ENCODE measurements at regions not wholly inside any gene's neighbourhood (a gene's known extent, or its start where the extent isn't known, plus 50 kb on each side); places are given as distances from the start of the nearest gene placed in this dataset.

DNA sequence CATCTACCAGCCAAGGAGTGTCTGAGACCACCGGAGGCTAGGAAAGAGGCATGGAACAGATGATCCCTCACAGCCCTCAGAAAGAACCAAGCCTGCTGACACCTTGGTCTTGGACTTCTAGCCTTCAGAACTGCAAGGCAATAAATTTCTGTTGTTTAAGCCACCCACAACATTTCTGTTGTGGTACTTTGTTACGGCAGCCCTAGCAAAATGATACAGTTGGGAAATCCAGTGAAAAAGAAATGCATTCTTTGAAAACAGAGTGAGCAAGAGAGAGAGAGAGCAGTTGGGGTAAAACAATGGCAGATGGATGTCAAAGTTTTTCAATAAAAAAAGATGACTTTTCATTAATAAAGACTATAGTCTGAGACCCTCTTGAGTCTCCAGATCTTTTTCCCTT, 219.4 kb downstream of the NFKBIZ start:
- no peak overlapping the region for H3K27ac ChIP-seq (ENCODE audit: low read length)
- WGBS = 97% methylated on average over 2 of the region's 2 CpGs
- no peaks in the 10 kb centered on the region for H3K4me1 ChIP-seq (ENCODE audit: control insufficient read depth, insufficient read depth, low read length)
- intact Hi-C loops (cut with DNase I) = no loop called here
- H3K4me3 ChIP-seq (ENCODE audit: low read length) = no peak overlapping the region
- no peaks in the 10 kb centered on the region for H3K9me3 ChIP-seq (ENCODE audit: control insufficient read depth, low read length)
- ATAC-seq (no peak), DNase-seq (no peak)
- H3K27me3 ChIP-seq (ENCODE audit: control insufficient read depth, insufficient read depth) = no peaks in the 10 kb centered on the region

DNA sequence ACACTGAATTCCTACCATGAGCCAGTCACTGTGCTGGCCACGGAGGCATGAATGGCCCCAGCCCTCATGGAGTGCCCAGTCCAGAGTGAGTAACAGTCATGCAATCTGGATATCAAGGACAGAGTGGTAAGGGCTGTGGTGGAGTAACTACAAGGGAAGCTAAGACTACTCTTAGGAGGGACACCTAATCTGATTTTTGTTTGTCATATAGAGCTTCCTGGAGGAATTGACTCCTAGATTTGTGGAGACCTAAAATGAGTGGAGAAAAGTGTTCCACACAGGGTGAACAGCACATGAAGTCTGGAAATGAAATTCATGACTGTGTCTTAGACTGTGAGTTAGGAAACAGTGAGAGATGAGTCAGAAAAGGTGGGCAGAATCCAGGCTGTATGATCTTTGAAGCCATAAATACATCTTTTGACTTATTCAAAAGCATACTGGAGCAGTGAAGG, 219.9 kb downstream of the NFKBIZ start:
- Histone ChIP-seq H3K4me1 (ENCODE audit: control insufficient read depth, insufficient read depth, low read length) (no peaks in the 10 kb centered on the region), H3K27ac (ENCODE audit: low read length) (no peak overlapping the region), H3K4me3 (ENCODE audit: low read length) (no peak overlapping the region), H3K9me3 (ENCODE audit: control insufficient read depth, low read length) (no peaks in the 10 kb centered on the region), H3K27me3 (ENCODE audit: control insufficient read depth, insufficient read depth) (no peaks in the 10 kb centered on the region)
- intact Hi-C loops (cut with DNase I) = no loop called here
- peak; percentile 16 to 42 for ATAC-seq
- DNase-seq = no peak
- 80% methylated on average over 1 of the region's 1 CpG for WGBS

DNA sequence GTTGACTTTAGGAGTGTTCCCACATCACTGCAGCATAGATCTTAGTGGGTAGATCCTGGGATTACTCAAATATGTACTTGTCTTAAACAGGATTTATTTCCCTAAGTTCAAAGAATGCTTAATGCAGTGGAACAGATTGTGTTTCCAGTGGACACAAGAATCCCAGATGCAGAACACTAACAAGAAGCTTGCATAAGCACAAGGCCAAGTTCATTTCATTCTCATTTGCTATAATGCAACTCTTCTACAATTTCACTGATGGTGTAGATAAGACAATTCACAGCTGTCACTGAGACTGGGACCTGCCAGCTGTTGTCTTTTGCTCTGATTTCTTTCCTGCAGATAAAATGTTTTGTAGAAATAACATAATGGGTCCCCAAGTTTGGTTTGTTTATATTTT, 225.6 kb downstream of the NFKBIZ start:
- no peaks in the 10 kb centered on the region for H3K9me3 ChIP-seq (ENCODE audit: control insufficient read depth, low read length)
- no peak overlapping the region for H3K27ac ChIP-seq (ENCODE audit: low read length)
- H3K4me1 ChIP-seq (ENCODE audit: control insufficient read depth, insufficient read depth, low read length) = peaks cover 2% of the 10 kb centered on the region
- ATAC-seq = no peak
- no peak overlapping the region for H3K4me3 ChIP-seq (ENCODE audit: low read length)
- DNase-seq = no peak
- H3K27me3 ChIP-seq (ENCODE audit: control insufficient read depth, insufficient read depth) = no peaks in the 10 kb centered on the region
- intact Hi-C loops (cut with DNase I) = no loop called here

DNA sequence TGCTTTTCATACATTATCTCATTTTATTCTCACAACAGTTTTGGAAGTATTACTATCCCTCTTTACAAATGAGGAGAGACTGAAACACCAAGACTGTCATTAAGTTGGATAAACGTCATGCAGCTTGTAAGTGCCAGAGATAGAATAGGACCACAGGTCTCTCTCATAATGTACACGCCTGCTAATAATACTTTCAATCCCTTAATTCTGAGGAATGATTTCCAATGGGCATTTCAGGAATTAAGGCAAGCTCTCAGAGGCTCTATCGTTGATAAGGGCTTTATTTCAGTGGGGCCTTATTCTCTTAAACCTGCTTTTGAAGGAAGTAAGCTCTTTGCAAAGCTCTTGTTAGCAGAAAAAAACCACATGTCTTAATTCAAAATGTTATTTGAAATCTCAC, 229.1 kb downstream of the NFKBIZ start:
- ATAC-seq = no peak
- Histone ChIP-seq H3K27me3 (ENCODE audit: control insufficient read depth, insufficient read depth) (no peaks in the 10 kb centered on the region), H3K4me1 (ENCODE audit: control insufficient read depth, insufficient read depth, low read length) (peaks cover 2% of the 10 kb centered on the region), H3K4me3 (ENCODE audit: low read length) (no peak overlapping the region), H3K9me3 (ENCODE audit: control insufficient read depth, low read length) (no peaks in the 10 kb centered on the region), H3K27ac (ENCODE audit: low read length) (no peak overlapping the region)
- DNase-seq = no peak
- 69% methylated on average over 3 of the region's 3 CpGs for WGBS
- intact Hi-C loops (cut with DNase I) = no loop called here

DNA sequence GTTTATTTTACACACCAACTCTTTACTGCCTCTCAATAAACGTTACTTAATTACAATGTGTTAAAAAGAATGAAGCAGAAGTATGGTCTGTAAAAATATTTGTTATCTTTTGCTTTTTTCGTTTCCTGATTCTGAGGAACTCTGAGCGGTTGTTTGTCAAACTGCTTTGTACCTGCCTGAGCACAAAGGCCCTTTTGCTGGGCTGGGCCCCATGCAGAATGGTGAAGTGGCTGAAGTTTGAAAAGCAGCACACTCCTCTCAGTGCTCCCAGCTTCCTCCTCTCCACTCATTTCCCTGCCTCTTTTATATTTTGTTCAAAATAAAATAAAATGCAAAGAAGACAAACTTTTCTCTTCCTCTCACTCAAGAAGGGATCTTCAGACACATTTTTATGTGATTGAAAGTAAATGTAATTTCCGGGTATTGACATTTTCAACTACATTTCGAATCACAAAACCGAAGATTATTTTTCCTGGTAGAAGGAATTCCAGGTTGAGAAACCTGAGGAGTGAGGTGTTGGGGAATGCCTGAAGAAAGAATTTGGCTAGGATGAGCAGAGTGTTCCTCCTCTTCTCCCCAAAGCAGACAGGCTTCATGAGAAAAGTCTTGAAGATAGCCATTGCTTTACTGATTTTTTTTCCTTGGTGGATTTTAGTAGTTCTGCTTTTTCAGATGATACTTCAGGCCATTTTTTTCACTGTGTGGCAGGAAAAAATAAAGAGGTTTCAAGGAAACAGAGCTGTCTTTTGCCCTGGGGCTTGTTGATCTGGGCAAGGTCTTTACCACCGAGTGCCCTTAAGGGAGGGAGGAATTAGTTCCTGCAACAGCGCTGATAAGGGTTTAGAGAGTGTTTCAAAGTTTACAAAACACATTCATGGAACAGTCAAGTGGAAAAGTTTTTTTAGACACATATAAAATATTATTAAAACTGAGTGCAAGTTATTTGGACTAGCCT, 229.8 kb downstream of the NFKBIZ start:
- Histone ChIP-seq H3K4me1 (ENCODE audit: control insufficient read depth, insufficient read depth, low read length) (peaks cover 2% of the 10 kb centered on the region), H3K9me3 (ENCODE audit: control insufficient read depth, low read length) (no peaks in the 10 kb centered on the region), H3K27me3 (ENCODE audit: control insufficient read depth, insufficient read depth) (no peaks in the 10 kb centered on the region), H3K4me3 (ENCODE audit: low read length) (no peak overlapping the region), H3K27ac (ENCODE audit: low read length) (no peak overlapping the region)
- 59% methylated on average over 8 of the region's 8 CpGs for WGBS
- DNase-seq = no peak
- intact Hi-C loops (cut with DNase I) = no loop called here
- ATAC-seq = peak; percentile 55 to 57

DNA sequence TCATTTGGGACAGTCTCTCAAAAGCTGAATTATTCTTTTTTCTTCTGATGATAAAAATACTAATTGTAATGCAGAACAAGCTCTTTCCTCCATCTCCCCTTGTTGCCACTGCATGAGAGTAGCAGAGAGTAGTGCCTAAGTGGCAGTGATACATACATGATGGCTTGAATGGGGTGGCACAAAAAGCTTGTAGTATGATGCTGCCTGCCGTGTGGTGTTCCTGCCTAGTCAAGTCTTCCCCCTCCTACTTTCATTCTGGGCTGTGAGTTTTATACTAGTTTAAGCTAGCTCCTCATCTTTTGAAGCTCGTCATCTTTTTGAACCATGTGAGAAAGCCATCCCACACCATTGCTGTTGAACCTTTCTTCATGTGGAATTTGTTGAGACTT, 230.5 kb downstream of the NFKBIZ start:
- peak in 1 of 2 donors; percentile 36 for ATAC-seq
- 82% methylated on average over 2 of the region's 2 CpGs for WGBS
- intact Hi-C loops (cut with DNase I) = no loop called here
- H3K4me1 ChIP-seq (ENCODE audit: control insufficient read depth, insufficient read depth, low read length) = peaks cover 2% of the 10 kb centered on the region
- H3K27me3 ChIP-seq (ENCODE audit: control insufficient read depth, insufficient read depth) = no peaks in the 10 kb centered on the region
- no peak overlapping the region for H3K27ac ChIP-seq (ENCODE audit: low read length)
- no peak overlapping the region for H3K4me3 ChIP-seq (ENCODE audit: low read length)
- DNase-seq = no peak
- no peaks in the 10 kb centered on the region for H3K9me3 ChIP-seq (ENCODE audit: control insufficient read depth, low read length)

DNA sequence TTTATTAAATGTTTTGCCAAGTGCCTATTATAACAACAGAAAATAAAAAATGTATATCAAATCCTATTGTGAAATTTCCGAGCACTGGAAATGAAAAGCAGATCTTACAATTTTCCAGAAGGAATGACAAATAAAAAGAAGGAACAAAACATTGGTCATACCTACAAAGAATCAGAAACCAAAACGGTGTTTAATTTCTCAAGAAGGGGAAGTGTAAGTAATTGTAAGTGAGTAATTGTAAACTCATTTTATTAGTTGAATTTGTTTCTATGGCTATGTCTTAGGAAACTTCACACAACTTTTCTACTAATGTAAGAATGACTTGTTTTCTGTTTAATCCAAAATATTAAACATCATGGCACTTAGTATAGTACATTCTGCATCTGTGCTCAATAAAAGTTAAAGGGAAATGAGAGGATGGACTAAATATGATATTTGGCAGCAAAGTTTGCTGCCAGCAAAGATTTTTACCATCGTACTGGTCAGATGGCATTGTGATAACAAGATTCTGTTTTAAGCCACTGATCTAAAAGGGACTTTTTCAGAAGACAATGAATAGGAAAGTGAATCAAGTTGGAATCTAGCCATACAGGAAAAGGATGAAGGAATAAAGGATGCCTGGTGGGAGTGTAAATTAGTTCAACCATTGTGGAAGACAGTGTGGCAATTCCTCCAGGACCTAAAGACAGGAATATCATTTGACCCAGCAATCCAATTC, 232.4 kb downstream of the NFKBIZ start:
- ATAC-seq = no peak

DNA sequence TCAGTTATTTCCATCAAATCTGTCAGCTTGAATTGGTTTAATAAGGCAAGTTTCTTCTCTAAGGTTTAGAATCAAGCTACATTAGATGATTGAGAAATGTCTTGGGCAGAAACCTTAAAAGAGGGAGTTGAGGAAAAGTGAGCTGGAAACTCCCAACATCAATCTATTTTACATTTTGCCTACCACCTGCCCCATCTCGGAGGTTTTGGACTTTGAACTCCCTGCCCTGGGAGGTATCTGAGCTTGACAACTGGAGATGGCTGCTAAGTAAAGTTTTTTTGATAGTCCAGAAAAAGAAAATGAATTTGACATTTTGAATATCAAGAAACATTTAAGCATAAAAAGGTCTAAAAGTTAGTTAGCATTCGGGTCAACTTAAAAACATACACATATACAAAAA, 234.2 kb downstream of the NFKBIZ start:
- peaks cover 2% of the 10 kb centered on the region for H3K4me1 ChIP-seq (ENCODE audit: control insufficient read depth, insufficient read depth, low read length)
- intact Hi-C loops (cut with DNase I) = no loop called here
- DNase-seq = no peak
- 95% methylated on average over 2 of the region's 2 CpGs for WGBS
- H3K9me3 ChIP-seq (ENCODE audit: control insufficient read depth, low read length) = no peaks in the 10 kb centered on the region
- no peak overlapping the region for H3K27ac ChIP-seq (ENCODE audit: low read length)
- ATAC-seq = no peak
- no peak overlapping the region for H3K4me3 ChIP-seq (ENCODE audit: low read length)
- no peaks in the 10 kb centered on the region for H3K27me3 ChIP-seq (ENCODE audit: control insufficient read depth, insufficient read depth)

More for the DNA sequence above, 232.4 kb downstream of the NFKBIZ start:
- intact Hi-C loops (cut with DNase I) = no loop called here
- no peak overlapping the region for H3K27ac ChIP-seq (ENCODE audit: low read length)
- H3K9me3 ChIP-seq (ENCODE audit: control insufficient read depth, low read length) = no peaks in the 10 kb centered on the region
- DNase-seq = no peak
- H3K27me3 ChIP-seq (ENCODE audit: control insufficient read depth, insufficient read depth) = no peaks in the 10 kb centered on the region
- 65% methylated on average over 3 of the region's 3 CpGs for WGBS
- H3K4me1 ChIP-seq (ENCODE audit: control insufficient read depth, insufficient read depth, low read length) = peaks cover 2% of the 10 kb centered on the region
- H3K4me3 ChIP-seq (ENCODE audit: low read length) = no peak overlapping the region

DNA sequence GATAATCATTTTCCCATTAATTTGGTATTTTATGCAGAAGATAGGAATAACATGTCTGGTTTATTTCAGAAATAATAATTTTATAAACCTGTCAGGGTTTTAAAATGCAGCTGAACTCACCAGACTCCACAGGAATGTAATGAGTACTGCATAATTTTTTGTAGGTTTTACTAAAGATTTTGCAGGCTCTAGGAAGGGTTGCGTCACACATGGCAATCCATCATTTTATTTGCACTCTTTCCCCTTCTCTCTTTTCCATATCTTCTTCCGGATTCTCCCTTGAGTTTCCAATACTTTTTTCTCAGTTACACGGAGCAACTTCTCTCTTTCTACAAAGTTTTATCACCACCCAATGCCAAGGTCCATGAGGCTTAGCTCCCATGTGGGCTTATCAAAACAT, 234.7 kb downstream of the NFKBIZ start:
- ATAC-seq (no peak), DNase-seq (no peak)
- no peak overlapping the region for H3K4me3 ChIP-seq (ENCODE audit: low read length)
- 67% methylated on average over 3 of the region's 3 CpGs for WGBS
- intact Hi-C loops (cut with DNase I) = no loop called here
- H3K4me1 ChIP-seq (ENCODE audit: control insufficient read depth, insufficient read depth, low read length) = peaks cover 2% of the 10 kb centered on the region
- no peak overlapping the region for H3K27ac ChIP-seq (ENCODE audit: low read length)
- H3K9me3 ChIP-seq (ENCODE audit: control insufficient read depth, low read length) = no peaks in the 10 kb centered on the region
- no peaks in the 10 kb centered on the region for H3K27me3 ChIP-seq (ENCODE audit: control insufficient read depth, insufficient read depth)

DNA sequence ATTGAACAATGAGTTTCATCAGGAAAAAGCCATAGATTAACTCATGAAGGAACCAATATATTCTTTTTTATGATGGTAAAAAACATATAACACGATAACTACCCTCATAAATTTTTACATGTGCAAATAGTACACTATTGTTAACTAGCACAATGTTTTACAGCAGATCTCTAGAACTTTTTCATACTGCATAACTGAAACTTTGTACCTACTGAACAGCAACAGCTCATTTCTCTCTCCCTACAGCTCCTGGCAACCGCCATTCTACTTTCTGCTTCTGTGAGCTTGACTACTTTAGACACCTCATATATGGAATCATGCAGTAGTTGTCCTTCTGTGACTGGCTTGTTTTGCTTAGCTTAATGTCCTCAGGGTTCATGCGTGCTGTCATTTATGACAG, 235.4 kb downstream of the NFKBIZ start:
- H3K9me3 ChIP-seq (ENCODE audit: control insufficient read depth, low read length) = no peaks in the 10 kb centered on the region
- H3K27ac ChIP-seq (ENCODE audit: low read length) = no peak overlapping the region
- DNase-seq (no peak), ATAC-seq (no peak)
- intact Hi-C loops (cut with DNase I) = no loop called here
- peaks cover 2% of the 10 kb centered on the region for H3K4me1 ChIP-seq (ENCODE audit: control insufficient read depth, insufficient read depth, low read length)
- no peaks in the 10 kb centered on the region for H3K27me3 ChIP-seq (ENCODE audit: control insufficient read depth, insufficient read depth)
- WGBS = 98% methylated on average over 3 of the region's 3 CpGs
- H3K4me3 ChIP-seq (ENCODE audit: low read length) = no peak overlapping the region

DNA sequence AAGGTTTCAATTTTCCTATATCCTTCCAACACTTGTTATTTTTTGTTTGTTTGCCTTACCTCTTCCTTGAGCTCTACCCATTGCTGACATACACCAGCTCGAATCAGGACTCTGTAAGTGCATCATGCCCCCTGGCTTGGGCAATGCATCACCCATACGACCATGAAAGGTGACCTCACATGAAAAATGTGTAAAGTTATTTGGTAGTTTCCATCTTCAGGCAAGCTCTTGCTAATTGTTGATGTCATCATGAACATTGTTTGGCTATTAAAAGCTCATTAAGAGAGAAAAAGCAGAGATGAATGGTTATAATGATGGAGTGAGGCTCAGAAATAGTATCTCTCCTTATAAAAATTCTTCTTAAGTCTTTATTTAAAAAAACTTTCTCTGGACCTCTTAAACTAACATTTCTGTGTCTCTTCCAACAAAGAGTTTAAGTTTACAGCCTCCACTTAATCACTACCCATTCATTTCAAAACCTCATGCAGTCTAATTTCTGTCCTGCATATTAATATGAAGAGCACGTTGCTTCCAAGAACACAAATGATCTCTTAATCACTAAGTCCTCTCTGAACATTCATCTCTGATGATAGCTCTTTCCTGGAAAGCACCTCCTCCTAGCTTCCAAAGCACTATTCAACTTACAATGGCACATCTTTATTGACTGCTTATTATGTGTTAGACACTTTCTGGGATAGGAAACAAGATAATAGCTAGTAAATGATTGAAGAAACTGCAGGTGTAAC, 236.3 kb downstream of the NFKBIZ start:
- 77% methylated on average over 3 of the region's 3 CpGs for WGBS
- Histone ChIP-seq H3K27ac (ENCODE audit: low read length) (no peak overlapping the region), H3K27me3 (ENCODE audit: control insufficient read depth, insufficient read depth) (no peaks in the 10 kb centered on the region), H3K4me3 (ENCODE audit: low read length) (no peak overlapping the region), H3K4me1 (ENCODE audit: control insufficient read depth, insufficient read depth, low read length) (no peaks in the 10 kb centered on the region), H3K9me3 (ENCODE audit: control insufficient read depth, low read length) (no peaks in the 10 kb centered on the region)
- DNase-seq (no peak), ATAC-seq (no peak)
- intact Hi-C loops (cut with DNase I) = no loop called here

All from right cardiac atrium (tissue), 5 donors.